ENCODE measurements at regions not wholly inside any gene's neighbourhood (a gene's known extent, or its start where the extent isn't known, plus 50 kb on each side); places are given as distances from the start of the nearest gene placed in this dataset.

- TF ChIP-seq ZNF565 (CRISPR knock-in tag; conservative IDR thresholded peaks at IDR 0.05; ENCODE audit: low read depth) (no peak), CSDC2 (CRISPR knock-in tag; IDR thresholded peaks at IDR 0.05) (no peak), ZNF8 (CRISPR knock-in tag; IDR thresholded peaks at IDR 0.05) (no peak), ZNF70 (CRISPR knock-in tag; IDR thresholded peaks at IDR 0.05) (no peak), POU6F1 (CRISPR knock-in tag; IDR thresholded peaks at IDR 0.05; ENCODE audit: borderline replicate concordance, low read depth) (no peak), RARB (CRISPR knock-in tag; IDR thresholded peaks at IDR 0.05) (no peak), PATZ1 (CRISPR knock-in tag; IDR thresholded peaks at IDR 0.05; ENCODE audit: borderline replicate concordance) (no peak), PPARA (CRISPR knock-in tag; IDR thresholded peaks at IDR 0.05; ENCODE audit: borderline replicate concordance) (no peak), ESRRG (CRISPR knock-in tag; IDR thresholded peaks at IDR 0.05) (no peak), OSR1 (CRISPR knock-in tag; IDR thresholded peaks at IDR 0.05) (no peak), BACH2 (CRISPR knock-in tag; IDR thresholded peaks at IDR 0.05; ENCODE audit: borderline replicate concordance) (no peak), ZFP30 (CRISPR knock-in tag; IDR thresholded peaks at IDR 0.05) (no peak), TOX (CRISPR knock-in tag; IDR thresholded peaks at IDR 0.05; ENCODE audit: borderline replicate concordance) (no peak), SNAI2 (CRISPR knock-in tag; IDR thresholded peaks at IDR 0.05) (no peak)
- TF ChIP-seq, protein P1, sequence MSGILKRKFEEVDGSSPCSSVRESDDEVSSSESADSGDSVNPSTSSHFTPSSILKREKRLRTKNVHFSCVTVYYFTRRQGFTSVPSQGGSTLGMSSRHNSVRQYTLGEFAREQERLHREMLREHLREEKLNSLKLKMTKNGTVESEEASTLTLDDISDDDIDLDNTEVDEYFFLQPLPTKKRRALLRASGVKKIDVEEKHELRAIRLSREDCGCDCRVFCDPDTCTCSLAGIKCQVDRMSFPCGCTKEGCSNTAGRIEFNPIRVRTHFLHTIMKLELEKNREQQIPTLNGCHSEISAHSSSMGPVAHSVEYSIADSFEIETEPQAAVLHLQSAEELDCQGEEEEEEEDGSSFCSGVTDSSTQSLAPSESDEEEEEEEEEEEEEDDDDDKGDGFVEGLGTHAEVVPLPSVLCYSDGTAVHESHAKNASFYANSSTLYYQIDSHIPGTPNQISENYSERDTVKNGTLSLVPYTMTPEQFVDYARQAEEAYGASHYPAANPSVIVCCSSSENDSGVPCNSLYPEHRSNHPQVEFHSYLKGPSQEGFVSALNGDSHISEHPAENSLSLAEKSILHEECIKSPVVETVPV (CRISPR knock-in tag; IDR thresholded peaks at IDR 0.05), result no peak
- ATAC-seq, result no peak
These were observed 1286.5 kb upstream of the TENM4 start for GRCh38 chr11:80727315-80727714.

GRCh38 chr11:80726236-80726635, 1285.4 kb upstream of the TENM4 start:
- TF ChIP-seq ARNTL (CRISPR knock-in tag; IDR thresholded peaks at IDR 0.05; ENCODE audit: borderline replicate concordance, low read depth) (no peak), ZC3H10 (CRISPR knock-in tag; IDR thresholded peaks at IDR 0.05) (no peak), PPARA (CRISPR knock-in tag; IDR thresholded peaks at IDR 0.05; ENCODE audit: borderline replicate concordance) (no peak), SNAI2 (CRISPR knock-in tag; IDR thresholded peaks at IDR 0.05) (no peak), TOX (CRISPR knock-in tag; IDR thresholded peaks at IDR 0.05; ENCODE audit: borderline replicate concordance) (no peak), CSDC2 (CRISPR knock-in tag; IDR thresholded peaks at IDR 0.05) (no peak), ZNF565 (CRISPR knock-in tag; conservative IDR thresholded peaks at IDR 0.05; ENCODE audit: low read depth) (no peak), POU6F1 (CRISPR knock-in tag; IDR thresholded peaks at IDR 0.05; ENCODE audit: borderline replicate concordance, low read depth) (no peak), ISL1 (CRISPR knock-in tag; IDR thresholded peaks at IDR 0.05) (no peak), GLIS3 (CRISPR knock-in tag; IDR thresholded peaks at IDR 0.05) (no peak), PATZ1 (CRISPR knock-in tag; IDR thresholded peaks at IDR 0.05; ENCODE audit: borderline replicate concordance) (no peak), ESRRG (CRISPR knock-in tag; IDR thresholded peaks at IDR 0.05) (no peak), TCF4 (CRISPR knock-in tag; IDR thresholded peaks at IDR 0.05; ENCODE audit: borderline replicate concordance) (no peak), ZFP30 (CRISPR knock-in tag; IDR thresholded peaks at IDR 0.05) (no peak), RARB (CRISPR knock-in tag; IDR thresholded peaks at IDR 0.05) (no peak), ZNF8 (CRISPR knock-in tag; IDR thresholded peaks at IDR 0.05) (no peak), ZFP3 (CRISPR knock-in tag; IDR thresholded peaks at IDR 0.05) (no peak)
- TF ChIP-seq, protein P1 (CRISPR knock-in tag; IDR thresholded peaks at IDR 0.05), result no peak
- TF ChIP-seq, protein P2, sequence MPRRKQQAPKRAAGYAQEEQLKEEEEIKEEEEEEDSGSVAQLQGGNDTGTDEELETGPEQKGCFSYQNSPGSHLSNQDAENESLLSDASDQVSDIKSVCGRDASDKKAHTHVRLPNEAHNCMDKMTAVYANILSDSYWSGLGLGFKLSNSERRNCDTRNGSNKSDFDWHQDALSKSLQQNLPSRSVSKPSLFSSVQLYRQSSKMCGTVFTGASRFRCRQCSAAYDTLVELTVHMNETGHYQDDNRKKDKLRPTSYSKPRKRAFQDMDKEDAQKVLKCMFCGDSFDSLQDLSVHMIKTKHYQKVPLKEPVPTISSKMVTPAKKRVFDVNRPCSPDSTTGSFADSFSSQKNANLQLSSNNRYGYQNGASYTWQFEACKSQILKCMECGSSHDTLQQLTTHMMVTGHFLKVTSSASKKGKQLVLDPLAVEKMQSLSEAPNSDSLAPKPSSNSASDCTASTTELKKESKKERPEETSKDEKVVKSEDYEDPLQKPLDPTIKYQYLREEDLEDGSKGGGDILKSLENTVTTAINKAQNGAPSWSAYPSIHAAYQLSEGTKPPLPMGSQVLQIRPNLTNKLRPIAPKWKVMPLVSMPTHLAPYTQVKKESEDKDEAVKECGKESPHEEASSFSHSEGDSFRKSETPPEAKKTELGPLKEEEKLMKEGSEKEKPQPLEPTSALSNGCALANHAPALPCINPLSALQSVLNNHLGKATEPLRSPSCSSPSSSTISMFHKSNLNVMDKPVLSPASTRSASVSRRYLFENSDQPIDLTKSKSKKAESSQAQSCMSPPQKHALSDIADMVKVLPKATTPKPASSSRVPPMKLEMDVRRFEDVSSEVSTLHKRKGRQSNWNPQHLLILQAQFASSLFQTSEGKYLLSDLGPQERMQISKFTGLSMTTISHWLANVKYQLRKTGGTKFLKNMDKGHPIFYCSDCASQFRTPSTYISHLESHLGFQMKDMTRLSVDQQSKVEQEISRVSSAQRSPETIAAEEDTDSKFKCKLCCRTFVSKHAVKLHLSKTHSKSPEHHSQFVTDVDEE (CRISPR knock-in tag; IDR thresholded peaks at IDR 0.05), result no peak
- no peak for ATAC-seq

Data from SK-N-SH treated with all-trans-retinoic acid at 6 μM for 48 hours (cell line).